HG03354 (cell line): ENCODE measurements at regions not wholly inside any gene's neighbourhood (a gene's known extent, or its start where the extent isn't known, plus 50 kb on each side); places are given as distances from the start of the nearest gene placed in this dataset.

Source experiments
- ATAC-seq: cut with Tn5 transposase; IDR thresholded peaks from one replicate; pipeline ENCODE4 v1.9.1; 2021; ENCODE audit warnings: mild to moderate bottlenecking; ENCODE audit not compliant: unreplicated experiment, poor library complexity, severe bottlenecking

GRCh38 chr10:104574427-104574826 lies 66.7 kb upstream of the SORCS3 start:
- ATAC-seq: no peak

- no peak for ATAC-seq
These were observed 66.3 kb upstream of the SORCS3 start for GRCh38 chr10:104574838-104575237.

- no peak for ATAC-seq
These were observed 64.5 kb upstream of the SORCS3 start for GRCh38 chr10:104576611-104577010.

GRCh38 chr10:104577163-104577562 lies 63.9 kb upstream of the SORCS3 start:
- ATAC-seq: no peak

DNA sequence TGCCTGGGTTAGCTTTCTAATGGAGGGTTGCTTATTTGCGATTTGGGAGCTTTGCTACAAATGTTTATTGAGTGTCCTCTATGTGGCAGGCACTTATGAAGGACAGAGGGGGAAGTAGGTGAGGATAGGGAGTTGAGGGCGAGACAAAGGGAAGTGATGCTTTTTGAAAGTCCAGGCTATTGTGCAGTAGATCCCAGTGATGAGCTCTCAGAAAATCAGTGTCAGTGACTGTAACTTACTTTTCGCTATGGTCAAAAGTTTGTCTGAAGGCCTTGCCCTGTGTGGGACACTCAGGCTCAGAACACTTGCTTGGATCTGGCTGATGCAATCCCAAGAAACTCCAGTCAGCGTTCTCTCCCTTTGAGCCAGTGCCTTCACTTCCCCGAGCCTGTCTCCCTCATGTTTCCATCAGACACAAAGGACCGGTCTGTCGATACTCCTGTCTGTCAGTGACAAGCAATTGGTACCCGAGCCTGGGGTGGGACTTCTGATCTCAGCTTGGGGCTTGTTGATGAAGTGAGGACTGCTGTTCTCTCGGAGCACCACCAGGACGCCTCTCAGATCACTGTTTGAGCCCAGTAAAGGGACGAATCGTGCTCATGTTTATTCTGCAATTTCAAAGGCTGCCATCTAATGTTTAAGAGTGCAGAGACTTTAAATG lies 63.1 kb upstream of the SORCS3 start:
- ATAC-seq: no peak

GRCh38 chr10:104578671-104579070 lies 62.4 kb upstream of the SORCS3 start:
- no peak for ATAC-seq

- ATAC-seq: no peak
These were observed 62.0 kb upstream of the SORCS3 start for GRCh38 chr10:104579136-104579535.

GRCh38 chr10:104580321-104580720 lies 60.8 kb upstream of the SORCS3 start:
- ATAC-seq: peak; percentile 6

DNA sequence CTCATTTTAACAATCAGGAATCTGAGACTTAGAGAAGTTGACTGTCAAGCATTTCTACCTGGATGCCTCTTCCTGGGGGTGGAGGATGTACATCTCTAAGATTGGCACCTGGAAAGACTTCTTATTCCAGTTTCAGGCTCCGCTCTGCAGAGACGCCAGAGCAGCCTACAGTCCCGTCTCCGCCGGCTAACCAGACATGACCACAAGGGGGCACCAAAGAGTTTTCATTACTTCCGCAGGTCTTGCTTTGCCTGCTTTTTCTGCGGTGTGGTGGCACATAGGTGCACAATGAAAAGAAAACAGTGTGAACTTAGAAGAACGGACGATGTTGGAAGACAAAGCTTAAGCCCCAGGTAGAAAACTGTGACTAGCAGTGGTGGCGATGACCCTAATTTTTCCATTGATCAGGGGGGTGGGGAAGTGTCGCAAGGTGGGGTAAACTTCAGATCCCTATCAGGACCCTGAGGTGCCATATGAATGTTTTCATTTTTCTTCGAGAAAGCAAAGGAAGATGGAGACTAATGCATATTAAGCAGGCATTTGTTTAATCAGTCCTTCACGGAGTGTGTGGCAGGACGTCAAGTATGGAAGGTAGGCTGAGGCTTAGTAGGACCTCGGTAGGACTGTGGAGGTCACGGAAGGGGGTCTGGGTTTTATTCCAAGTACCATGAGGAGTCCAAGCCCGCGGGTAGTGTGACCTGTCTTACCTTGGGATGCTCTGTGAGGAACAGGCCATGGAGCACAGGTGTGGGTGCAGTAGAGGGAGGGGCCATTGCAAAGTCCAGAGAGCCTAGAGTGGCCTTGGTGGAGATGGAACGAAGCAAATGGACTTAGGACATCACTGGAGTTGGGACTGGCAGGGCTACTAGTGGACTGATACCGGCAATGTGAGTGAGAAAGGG lies 60.1 kb upstream of the SORCS3 start:
- ATAC-seq: peak; percentile 82

DNA sequence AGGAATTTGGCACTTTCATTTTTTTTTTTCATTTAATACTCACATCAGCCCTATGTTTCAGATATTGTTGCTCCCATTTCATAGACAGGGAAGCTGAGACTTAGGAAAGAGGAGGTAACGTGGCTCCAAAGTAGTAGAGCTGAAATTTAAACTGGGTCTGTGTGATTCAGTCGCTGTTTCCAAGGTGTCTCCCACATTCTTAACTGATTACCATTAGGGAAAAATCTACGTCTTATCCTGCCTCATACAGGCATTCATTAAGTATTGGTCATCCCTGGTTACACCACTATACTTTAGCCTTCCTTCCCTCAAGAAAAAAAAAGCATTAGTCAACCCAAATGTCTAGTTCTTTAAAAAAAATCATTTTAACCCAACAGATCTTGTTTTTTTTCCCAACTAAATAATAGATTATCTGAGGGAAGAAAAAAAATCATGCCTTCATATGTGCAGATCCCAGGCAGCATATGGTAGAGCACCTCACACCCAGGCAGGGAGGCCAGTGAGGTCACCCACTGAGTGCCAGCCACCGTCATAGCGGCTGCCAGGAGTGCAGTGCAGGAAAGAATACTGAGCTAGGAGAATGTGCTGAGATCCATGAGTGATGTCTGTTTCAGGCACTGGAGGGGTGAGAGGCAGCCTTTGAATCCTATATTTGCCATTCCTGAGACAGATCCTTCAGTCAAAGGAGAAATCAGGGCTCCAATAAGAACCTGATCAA lies 59.0 kb upstream of the SORCS3 start:
- ATAC-seq: peak; percentile 5

DNA sequence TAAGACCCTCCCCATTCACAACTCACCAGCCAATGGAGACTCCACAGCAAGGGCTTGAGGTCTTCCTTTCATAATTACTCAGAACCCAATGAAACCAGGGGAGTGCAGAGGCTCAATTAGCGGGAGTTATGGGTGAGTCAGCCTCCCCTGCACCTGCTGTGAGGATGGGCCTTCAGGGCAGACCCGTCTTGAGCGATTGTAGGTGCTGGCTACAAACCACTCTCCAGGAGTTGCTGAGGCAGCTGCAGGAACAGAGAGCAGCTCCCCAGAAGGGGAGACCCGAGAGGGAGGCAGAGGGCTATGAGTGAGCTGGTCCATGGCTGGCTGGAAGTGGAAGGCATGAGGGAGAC lies 58.5 kb upstream of the SORCS3 start:
- ATAC-seq: peak; percentile 58

DNA sequence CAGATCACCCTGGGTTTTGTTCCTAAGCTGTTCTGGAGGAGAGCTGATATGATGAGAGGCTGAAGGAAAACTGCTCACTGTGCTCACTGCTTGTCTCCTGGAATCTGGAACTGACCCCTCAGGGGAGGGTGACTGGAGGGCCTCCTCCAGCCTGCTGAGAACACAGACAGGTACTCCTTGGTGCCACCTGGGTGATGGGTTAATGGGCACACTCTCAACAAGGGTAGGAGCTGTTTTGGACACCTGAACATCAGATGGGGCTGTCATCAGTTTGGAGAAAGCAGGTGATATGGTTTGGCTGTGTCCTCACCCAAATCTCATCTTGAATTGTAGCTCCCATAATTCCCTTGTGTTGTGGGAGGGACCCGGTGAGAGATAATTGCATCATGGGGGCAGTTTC lies 58.1 kb upstream of the SORCS3 start:
- ATAC-seq: no peak

- no peak for ATAC-seq
These were observed 56.5 kb upstream of the SORCS3 start for GRCh38 chr10:104584541-104584940.

DNA sequence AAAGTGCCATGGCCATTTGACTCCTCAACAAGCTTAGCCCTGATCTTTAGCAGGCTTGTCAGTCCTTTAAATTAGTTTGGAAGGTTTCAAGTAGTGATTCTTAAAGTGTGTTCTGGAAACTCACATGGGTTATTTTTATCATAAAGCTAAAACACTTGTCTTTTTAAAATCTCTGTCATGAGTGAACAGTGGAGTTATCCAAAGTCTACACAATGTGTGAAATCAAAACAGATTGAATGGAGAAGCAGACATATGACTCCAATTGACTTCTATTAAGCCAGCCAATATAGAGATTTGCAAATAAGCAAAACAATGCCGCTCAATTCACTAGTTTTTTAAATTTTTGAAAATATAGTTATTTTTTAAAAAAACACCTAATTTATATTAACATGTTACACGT lies 53.3 kb upstream of the SORCS3 start:
- ATAC-seq: no peak

DNA sequence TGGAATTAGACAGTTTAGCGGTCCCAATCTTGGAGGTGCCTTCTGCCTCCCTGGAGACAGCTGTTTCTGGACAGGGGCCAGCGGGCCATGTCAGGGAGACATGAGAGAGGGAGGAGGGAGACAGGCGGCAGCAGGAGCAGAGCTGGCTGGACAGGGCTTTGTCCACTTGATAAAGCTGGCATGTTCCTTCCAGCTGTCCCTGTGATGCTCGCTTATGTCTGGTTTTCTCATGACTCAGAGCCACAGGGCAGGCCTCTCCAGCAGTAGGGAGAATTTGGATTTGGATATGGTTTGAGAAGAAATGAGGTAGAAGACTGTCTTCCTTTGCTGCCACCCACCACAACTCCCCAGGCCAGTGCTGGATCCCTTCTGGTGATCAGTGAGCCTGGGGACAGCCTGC lies 51.7 kb upstream of the SORCS3 start:
- no peak for ATAC-seq

DNA sequence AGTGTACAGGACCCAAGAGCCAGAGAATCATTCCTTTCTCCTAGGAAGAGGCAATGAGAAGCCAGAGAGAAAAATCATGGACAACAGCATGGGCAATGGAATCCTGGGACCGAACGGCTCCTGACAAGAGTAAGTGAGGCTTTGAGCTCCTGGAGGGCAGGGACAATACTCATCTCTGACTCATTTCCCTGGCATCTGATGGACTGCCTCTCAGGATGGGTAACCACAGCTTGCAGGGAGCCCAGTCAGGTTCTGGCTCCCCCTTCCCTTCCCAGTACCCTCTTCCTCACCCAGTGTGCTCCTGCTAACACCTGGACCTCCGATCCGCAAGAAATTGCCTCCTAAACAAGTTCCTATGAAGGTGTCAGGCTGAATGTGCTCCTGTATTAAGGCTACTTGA lies 51.2 kb upstream of the SORCS3 start:
- ATAC-seq: no peak
